GM12878 (cell line): ENCODE measurements at regions not wholly inside any gene's neighbourhood (a gene's known extent, or its start where the extent isn't known, plus 50 kb on each side); places are given as distances from the start of the nearest gene placed in this dataset.
"Not testable (repeated sequence)": the region's sequence is repeated elsewhere in the genome, so short reads cannot be mapped to it uniquely, and the experiment has no call there.

ENCODE experiments used
- ATAC-seq: fragments of 200-7000 bp; cut with Tn5 transposase; 3 replicates; pipeline ENCODE4 v1.9.1; 2020; ENCODE audit warnings: mild to moderate bottlenecking, moderate library complexity
- BruUV-seq: library from RNA; stranded (reverse); fragments of 400-500 nt; replicated peaks from 2 replicates; lab custom pipeline; 2021; lab: Mats Ljungman, UMichigan
- CTCF ChIA-PET: fragments of 300-600 bp; sonication (Branson Sonifier 250); formaldehyde crosslinking; extraction: SDS; loops from one replicate; lab custom pipeline; 2021; ENCODE audit warnings: inconsistent platforms; lab: Yijun Ruan, JAX
- POLR2A ChIA-PET: fragments of 350-600 bp; formaldehyde crosslinking; extraction: SDS; loops from one replicate; lab custom pipeline; 2021; ENCODE audit warnings: inconsistent platforms; lab: Charles Lee
- RAD21 ChIA-PET: fragments of 300-600 bp; sonication (Branson Sonifier 250); formaldehyde crosslinking; loops from one replicate; lab custom pipeline; 2023; ENCODE audit warnings: antibody characterized with exemption; ENCODE audit not compliant: unreplicated experiment; lab: Charles Lee
- SMC1A ChIA-PET: fragments of 300-600 bp; sonication (Branson Sonifier 250); formaldehyde crosslinking; loops from one replicate; lab custom pipeline; 2023; ENCODE audit not compliant: unreplicated experiment, uncharacterized antibody; lab: Charles Lee
- DNase-seq: peaks from one replicate; pipeline ENCODE4 v3.0.0-alpha.2; 2011; ENCODE audit warnings: low read depth, low spot score
- FAIRE-seq: peaks from 3 replicates; lab custom pipeline; 2011; peaks lifted over from hg19 to GRCh38; lab: Jason Lieb, UNC
- H2AFZ ChIP-seq: 2 replicates; pipeline ENCODE4 v1.6.0; 2011; ENCODE audit warnings: low read depth, low read length, control low read depth; ENCODE audit not compliant: control insufficient read depth
- H3K27ac ChIP-seq: 2 replicates; pipeline ENCODE4 v1.5.1; 2011; ENCODE audit warnings: control low read depth; ENCODE audit not compliant: control insufficient read depth, insufficient read depth
- H3K27me3 ChIP-seq, 2 experiments: replicated peaks in 1 of 2; 2 replicates each; pipeline versions ENCODE4 v1.6.0 to v1.6.1; 2011; ENCODE audit warnings: low read length in 1 of 2; ENCODE audit not compliant: control insufficient read depth in 2 of 2, insufficient read depth in 2 of 2
- H3K36me3 ChIP-seq, 2 experiments: 2 replicates each; pipeline ENCODE4 v1.5.1; 2011; ENCODE audit warnings: low read length in 1 of 2; ENCODE audit not compliant: control insufficient read depth in 2 of 2, insufficient read depth in 2 of 2
- H3K4me1 ChIP-seq: 2 replicates; pipeline ENCODE4 v1.6.1; 2011; ENCODE audit warnings: mild to moderate bottlenecking, low read length, moderate library complexity, mixed read lengths; ENCODE audit not compliant: control insufficient read depth, insufficient read depth
- H3K4me2 ChIP-seq: 2 replicates; pipeline ENCODE4 v1.6.0; 2011; ENCODE audit warnings: control low read depth; ENCODE audit not compliant: control insufficient read depth, insufficient read depth
- H3K4me3 ChIP-seq: fragments of 200-600 bp; sonication (generic); 2 replicates; pipeline ENCODE4 v1.5.1; 2016
- H3K79me2 ChIP-seq: 2 replicates; pipeline ENCODE4 v1.6.0; 2011; ENCODE audit warnings: low read length; ENCODE audit not compliant: control insufficient read depth, insufficient read depth
- H3K9ac ChIP-seq: 2 replicates; pipeline ENCODE4 v1.8.0; 2011; ENCODE audit warnings: low read length, control low read depth, mixed read lengths; ENCODE audit not compliant: control insufficient read depth, insufficient read depth
- H3K9me3 ChIP-seq: replicated peaks from 3 replicates; pipeline ENCODE4 v1.5.1; 2011; ENCODE audit warnings: mild to moderate bottlenecking, low read length; ENCODE audit not compliant: control insufficient read depth, insufficient read depth
- H4K20me1 ChIP-seq: 2 replicates; pipeline ENCODE4 v1.6.0; 2011; ENCODE audit not compliant: control insufficient read depth, insufficient read depth
- MYB ChIP-seq: fragments of 150-350 bp; IDR thresholded peaks from 2 replicates; pipeline ENCODE4 v1.6.1; 2014; ENCODE audit warnings: mild to moderate bottlenecking, low read depth, low read length, borderline replicate concordance
- POU2F2 ChIP-seq: IDR thresholded peaks from 3 replicates; pipeline ENCODE4 v1.6.1; 2011; ENCODE audit warnings: low read depth, mild to moderate bottlenecking, low read length, borderline replicate concordance
- RB1 ChIP-seq: fragments of 450-650 bp; formaldehyde crosslinking; IDR thresholded peaks from 2 replicates; pipeline ENCODE4 v1.6.1; 2017; ENCODE audit warnings: mild to moderate bottlenecking, borderline replicate concordance
- SPI1 ChIP-seq: IDR thresholded peaks from 2 replicates; pipeline ENCODE4 v1.6.1; 2011; ENCODE audit warnings: low read depth, mild to moderate bottlenecking, low read length, moderate library complexity, borderline replicate concordance; ENCODE audit not compliant: insufficient read depth
- YY1 ChIP-seq: IDR thresholded peaks from 2 replicates; pipeline ENCODE4 v1.6.1; 2011; ENCODE audit warnings: low read depth, mild to moderate bottlenecking, low read length
- WGBS: methylation state at CpG from one replicate; pipeline ENCODE4 v1.1.6; 2016; ENCODE audit warnings: low lambda C conversion rate; ENCODE audit not compliant: insufficient replicate concordance, insufficient coverage; ENCODE audit errors: missing lambda C conversion rate; 5-methylcytosine and 5-hydroxymethylcytosine counted together
- in situ Hi-C: fragments of 300-500 bp; cut with MboI; formaldehyde crosslinking; loops from 9 replicates; pipeline ENCODE4 v1.14.3; 2018; ENCODE audit warnings: mixed read lengths
- intact Hi-C: fragments of 100-400 bp; cut with micrococcal nuclease; formaldehyde crosslinking; loops from one replicate; pipeline ENCODE4 v1.14.2; 2022; ENCODE audit not compliant: unreplicated experiment
- TF ChIP-seq, protein P1 (sequence below): fragments of 450-650 bp; IDR thresholded peaks from 2 replicates; pipeline ENCODE4 v1.6.1; 2016; ENCODE audit warnings: mild to moderate bottlenecking, moderate library complexity, borderline replicate concordance
- TF ChIP-seq, protein P2 (sequence below): fragments of 450-650 bp; IDR thresholded peaks from 2 replicates; pipeline ENCODE4 v1.6.1; 2017; ENCODE audit warnings: low read depth, mild to moderate bottlenecking, moderate library complexity

DNA sequence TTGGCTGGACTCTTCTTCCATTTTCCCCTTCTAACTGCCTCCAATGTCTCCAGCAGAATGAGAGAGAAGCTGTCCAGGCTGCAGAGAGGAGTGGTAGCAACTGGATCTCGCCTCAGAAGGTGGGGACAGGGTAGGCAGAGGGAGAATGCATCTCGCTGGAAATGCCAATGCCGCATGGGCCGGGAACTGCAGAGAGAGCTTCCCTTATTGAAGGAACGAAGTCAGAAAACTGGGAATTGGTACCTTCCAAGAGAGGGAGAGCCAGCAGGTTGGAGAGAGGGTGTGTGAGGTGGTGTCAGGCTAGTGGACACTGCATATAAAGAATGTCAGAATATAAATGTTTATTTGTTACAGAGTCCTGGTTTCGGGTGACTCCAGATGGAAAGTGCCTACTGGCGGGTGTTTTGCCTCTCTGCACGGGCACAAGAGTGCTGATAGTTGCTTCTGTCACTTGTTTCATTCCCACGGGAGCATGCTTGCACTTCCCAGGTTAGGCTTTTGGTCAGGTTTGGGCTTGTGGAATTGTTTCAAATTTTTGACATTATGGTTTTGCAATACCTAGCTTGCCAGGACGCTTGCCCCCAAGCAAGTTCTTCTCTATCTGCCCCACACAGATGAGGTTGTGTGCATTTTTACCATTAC lies 156.8 kb upstream of the STS start (continued):
- TF ChIP-seq, protein P1, sequence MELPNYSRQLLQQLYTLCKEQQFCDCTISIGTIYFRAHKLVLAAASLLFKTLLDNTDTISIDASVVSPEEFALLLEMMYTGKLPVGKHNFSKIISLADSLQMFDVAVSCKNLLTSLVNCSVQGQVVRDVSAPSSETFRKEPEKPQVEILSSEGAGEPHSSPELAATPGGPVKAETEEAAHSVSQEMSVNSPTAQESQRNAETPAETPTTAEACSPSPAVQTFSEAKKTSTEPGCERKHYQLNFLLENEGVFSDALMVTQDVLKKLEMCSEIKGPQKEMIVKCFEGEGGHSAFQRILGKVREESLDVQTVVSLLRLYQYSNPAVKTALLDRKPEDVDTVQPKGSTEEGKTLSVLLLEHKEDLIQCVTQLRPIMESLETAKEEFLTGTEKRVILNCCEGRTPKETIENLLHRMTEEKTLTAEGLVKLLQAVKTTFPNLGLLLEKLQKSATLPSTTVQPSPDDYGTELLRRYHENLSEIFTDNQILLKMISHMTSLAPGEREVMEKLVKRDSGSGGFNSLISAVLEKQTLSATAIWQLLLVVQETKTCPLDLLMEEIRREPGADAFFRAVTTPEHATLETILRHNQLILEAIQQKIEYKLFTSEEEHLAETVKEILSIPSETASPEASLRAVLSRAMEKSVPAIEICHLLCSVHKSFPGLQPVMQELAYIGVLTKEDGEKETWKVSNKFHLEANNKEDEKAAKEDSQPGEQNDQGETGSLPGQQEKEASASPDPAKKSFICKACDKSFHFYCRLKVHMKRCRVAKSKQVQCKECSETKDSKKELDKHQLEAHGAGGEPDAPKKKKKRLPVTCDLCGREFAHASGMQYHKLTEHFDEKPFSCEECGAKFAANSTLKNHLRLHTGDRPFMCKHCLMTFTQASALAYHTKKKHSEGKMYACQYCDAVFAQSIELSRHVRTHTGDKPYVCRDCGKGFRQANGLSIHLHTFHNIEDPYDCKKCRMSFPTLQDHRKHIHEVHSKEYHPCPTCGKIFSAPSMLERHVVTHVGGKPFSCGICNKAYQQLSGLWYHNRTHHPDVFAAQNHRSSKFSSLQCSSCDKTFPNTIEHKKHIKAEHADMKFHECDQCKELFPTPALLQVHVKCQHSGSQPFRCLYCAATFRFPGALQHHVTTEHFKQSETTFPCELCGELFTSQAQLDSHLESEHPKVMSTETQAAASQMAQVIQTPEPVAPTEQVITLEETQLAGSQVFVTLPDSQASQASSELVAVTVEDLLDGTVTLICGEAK = no peak
- TF ChIP-seq, protein P2, sequence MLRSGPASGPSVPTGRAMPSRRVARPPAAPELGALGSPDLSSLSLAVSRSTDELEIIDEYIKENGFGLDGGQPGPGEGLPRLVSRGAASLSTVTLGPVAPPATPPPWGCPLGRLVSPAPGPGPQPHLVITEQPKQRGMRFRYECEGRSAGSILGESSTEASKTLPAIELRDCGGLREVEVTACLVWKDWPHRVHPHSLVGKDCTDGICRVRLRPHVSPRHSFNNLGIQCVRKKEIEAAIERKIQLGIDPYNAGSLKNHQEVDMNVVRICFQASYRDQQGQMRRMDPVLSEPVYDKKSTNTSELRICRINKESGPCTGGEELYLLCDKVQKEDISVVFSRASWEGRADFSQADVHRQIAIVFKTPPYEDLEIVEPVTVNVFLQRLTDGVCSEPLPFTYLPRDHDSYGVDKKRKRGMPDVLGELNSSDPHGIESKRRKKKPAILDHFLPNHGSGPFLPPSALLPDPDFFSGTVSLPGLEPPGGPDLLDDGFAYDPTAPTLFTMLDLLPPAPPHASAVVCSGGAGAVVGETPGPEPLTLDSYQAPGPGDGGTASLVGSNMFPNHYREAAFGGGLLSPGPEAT = no peak
- no peak for TF ChIP-seq POU2F2
- TF ChIP-seq, all 136 proteins: peak for 0

DNA sequence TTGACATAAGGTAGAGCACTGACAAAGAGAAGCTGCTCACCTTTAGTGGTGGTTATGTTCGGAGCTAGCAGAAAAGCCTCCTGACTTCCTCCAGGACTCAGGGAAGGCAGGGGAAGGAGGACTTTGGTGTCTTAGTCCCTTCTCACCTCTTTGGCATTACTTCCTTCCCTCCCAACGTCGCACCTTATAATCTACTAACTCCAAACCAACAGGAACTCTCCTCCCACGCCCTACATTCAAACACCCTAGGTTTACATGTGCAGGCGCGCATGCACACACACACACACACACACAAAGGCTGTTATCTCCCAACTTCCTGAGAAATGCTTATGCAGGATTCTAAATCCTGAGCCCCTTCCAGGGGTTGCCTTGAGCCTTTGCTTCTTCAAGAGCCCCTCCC lies 157.7 kb upstream of the STS start:
- no peaks in the 10 kb centered on the region; the same call in 2 of the 3 replicates for H3K9me3 ChIP-seq
- H3K4me2 ChIP-seq = no peak overlapping the region
- H3K79me2 ChIP-seq = no peaks in the 10 kb centered on the region
- H3K4me1 ChIP-seq = no peaks in the 10 kb centered on the region
- no peaks in the 10 kb centered on the region for H4K20me1 ChIP-seq
- no peaks in the 10 kb centered on the region for H3K27me3 ChIP-seq
- in situ Hi-C loops = no loop called here
- 82% methylated on average over 6 of the region's 6 CpGs for WGBS
- H3K9ac ChIP-seq = no peak overlapping the region
- H3K36me3 ChIP-seq = no peaks in the 10 kb centered on the region
- SMC1A ChIA-PET = no interaction called here
- DNase-seq (no peak), FAIRE-seq (no peak), ATAC-seq (no peak)
- H2AFZ ChIP-seq = no peak overlapping the region
- RAD21 ChIA-PET = no interaction called here
- BruUV-seq = no TSS peak
- intact Hi-C loops = no loop called here
- H3K27ac ChIP-seq = no peak overlapping the region
- CTCF ChIA-PET = no interaction called here
- H3K4me3 ChIP-seq = no peak overlapping the region
- TF ChIP-seq RB1 (no peak), SPI1 (no peak), YY1 (no peak), MYB (no peak)
- POLR2A ChIA-PET = no interaction called here

DNA sequence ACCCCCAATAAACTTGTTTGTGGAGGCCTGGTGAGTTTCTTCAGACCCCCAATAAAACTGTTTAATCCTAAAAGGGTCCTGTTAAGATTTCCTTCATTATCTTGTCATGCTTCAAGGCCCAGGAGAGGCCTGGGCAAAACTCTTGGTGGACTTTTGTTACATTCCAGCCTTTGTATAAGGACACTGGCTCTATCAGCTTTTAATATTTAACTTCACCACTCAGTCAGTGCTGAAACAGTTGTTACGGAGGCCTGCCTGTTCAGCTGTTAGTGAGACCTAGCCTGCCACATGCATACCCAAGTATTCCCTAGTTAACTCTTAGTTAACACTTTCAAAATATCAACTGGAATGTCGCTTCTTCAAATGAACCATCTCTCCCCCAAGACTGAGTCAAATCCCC lies 158.8 kb upstream of the STS start:
- CTCF ChIA-PET, SMC1A ChIA-PET, intact Hi-C loops, H3K27ac ChIP-seq, RAD21 ChIA-PET, H3K9ac ChIP-seq, H3K36me3 ChIP-seq, H4K20me1 ChIP-seq, H3K4me2 ChIP-seq, DNase-seq, H3K4me3 ChIP-seq, H3K79me2 ChIP-seq, H3K9me3 ChIP-seq, ATAC-seq, H2AFZ ChIP-seq, in situ Hi-C loops, H3K4me1 ChIP-seq, FAIRE-seq, H3K27me3 ChIP-seq, POLR2A ChIA-PET, BruUV-seq: not testable (repeated sequence)
- 74% methylated on average over 2 of the region's 2 CpGs for WGBS
